Mucosa of descending colon (tissue), 3 donors: ENCODE measurements at regions not wholly inside any gene's neighbourhood (a gene's known extent, or its start where the extent isn't known, plus 50 kb on each side); places are given as distances from the start of the nearest gene placed in this dataset.

Experiments used
- ATAC-seq: fragments of 200-7000 bp; cut with Tn5 transposase; one replicate; pipeline ENCODE4 v1.9.1; 2020; ENCODE audit warnings: mild to moderate bottlenecking, moderate library complexity
- DNase-seq, 3 donors: peaks; one replicate each; pipeline ENCODE4 v3.0.0-alpha.2; 2020
- H3K36me3 ChIP-seq: fragments of 200-600 bp; one replicate; pipeline ENCODE4 v1.8.0; 2021; ENCODE audit warnings: low read depth, mild to moderate bottlenecking
- H3K4me1 ChIP-seq: fragments of 200-600 bp; one replicate; pipeline ENCODE4 v1.8.0; 2021; ENCODE audit warnings: low read depth, mild to moderate bottlenecking
- H3K4me3 ChIP-seq: fragments of 200-600 bp; one replicate; pipeline ENCODE4 v1.8.0; 2021; ENCODE audit warnings: mild to moderate bottlenecking
- H3K9me3 ChIP-seq: fragments of 200-600 bp; one replicate; pipeline ENCODE4 v1.8.0; 2021; ENCODE audit warnings: mild to moderate bottlenecking
- CTCF ChIP-seq: fragments of 200-600 bp; IDR thresholded peaks from one replicate; pipeline ENCODE4 v1.8.0; 2022; ENCODE audit warnings: antibody characterized with exemption, mild to moderate bottlenecking
- intact Hi-C, 2 donors: fragments of 100-400 bp; cut with DNase I in 1 of 2; cut with micrococcal nuclease in 1 of 2; formaldehyde crosslinking; loops; one replicate each; pipeline versions ENCODE4 v1.11.0 to v1.11.1; 2022; cut with DNase I, micrococcal nuclease
- donor health status: DM: no; HTN: no; CAD: no; lungs with moderate emphysema.
- donor health status: DM: no; HTN: no; CAD: no.
- donor health status: DM: no; HTN: yes; CAD: no.

DNA sequence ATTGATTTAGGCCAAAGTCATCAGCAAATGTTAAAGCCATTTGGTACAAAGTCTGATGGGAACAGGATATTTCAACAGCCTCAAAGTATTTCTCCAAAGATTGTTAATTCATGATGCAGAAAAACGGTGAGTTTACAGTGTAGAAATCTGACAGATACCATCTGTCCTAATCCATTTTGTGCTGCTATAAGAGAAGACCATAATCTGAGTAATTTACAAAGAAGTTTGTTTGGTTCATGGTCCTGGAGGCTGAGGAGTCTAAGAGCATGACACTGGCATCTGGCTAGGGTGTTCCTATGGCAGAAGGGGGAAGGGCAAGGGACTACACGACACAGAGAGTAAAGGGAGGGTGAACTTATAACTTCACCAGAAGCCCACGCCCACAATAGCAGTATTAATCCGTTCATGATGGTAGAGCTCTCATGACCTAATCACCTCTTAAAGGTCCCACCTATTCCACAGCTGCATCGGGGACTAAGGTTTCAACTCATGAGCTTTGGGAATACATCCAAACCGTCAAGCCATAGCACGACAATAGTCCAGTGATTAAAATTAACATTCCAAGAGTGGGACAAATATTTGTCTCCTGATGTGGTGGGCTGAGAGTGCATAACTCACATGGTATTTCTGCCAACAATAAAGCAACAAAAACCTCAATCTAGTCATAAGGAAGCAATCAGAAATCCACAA lies 298.6 kb upstream of the AKR1E2 start:
- no peaks in the 10 kb centered on the region for H3K4me1 ChIP-seq
- H3K36me3 ChIP-seq: no peaks in the 10 kb centered on the region
- ATAC-seq (no peak), DNase-seq (no peak)
- TF ChIP-seq CTCF: no peak
- H3K9me3 ChIP-seq: no peaks in the 10 kb centered on the region
- H3K4me3 ChIP-seq: no peak overlapping the region
- intact Hi-C loops: no loop called here

GRCh38 chr10:4526311-4526731 lies 299.7 kb upstream of the AKR1E2 start:
- Histone ChIP-seq H3K4me1 (no peaks in the 10 kb centered on the region), H3K9me3 (no peaks in the 10 kb centered on the region), H3K36me3 (no peaks in the 10 kb centered on the region), H3K4me3 (no peak overlapping the region)
- intact Hi-C loops: no loop called here
- no peak for ATAC-seq
- TF ChIP-seq CTCF: no peak
- no peak for DNase-seq

DNA sequence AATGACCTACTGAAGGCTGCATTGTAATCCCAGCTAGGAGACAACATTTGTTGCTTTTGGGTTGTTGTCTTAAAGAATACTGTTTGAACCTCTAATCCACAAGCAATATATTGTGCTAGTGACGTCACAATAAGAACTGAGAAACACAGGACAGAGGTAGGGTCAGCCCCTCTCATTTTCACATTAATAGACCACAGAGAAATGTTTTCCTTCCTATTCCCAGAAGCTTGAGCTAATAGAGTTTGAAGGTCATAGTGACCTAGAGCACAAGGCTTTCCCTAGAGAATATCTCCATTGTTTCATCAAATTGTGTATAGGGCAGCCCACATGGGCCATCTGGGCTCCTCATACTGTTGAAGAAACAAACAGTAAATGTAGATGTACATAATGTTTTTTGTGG lies 300.9 kb upstream of the AKR1E2 start:
- no peak for DNase-seq
- ATAC-seq: no peak
- no peaks in the 10 kb centered on the region for H3K4me1 ChIP-seq
- H3K4me3 ChIP-seq: no peak overlapping the region
- no peaks in the 10 kb centered on the region for H3K9me3 ChIP-seq
- no peaks in the 10 kb centered on the region for H3K36me3 ChIP-seq
- no peak for TF ChIP-seq CTCF
- intact Hi-C loops: no loop called here

DNA sequence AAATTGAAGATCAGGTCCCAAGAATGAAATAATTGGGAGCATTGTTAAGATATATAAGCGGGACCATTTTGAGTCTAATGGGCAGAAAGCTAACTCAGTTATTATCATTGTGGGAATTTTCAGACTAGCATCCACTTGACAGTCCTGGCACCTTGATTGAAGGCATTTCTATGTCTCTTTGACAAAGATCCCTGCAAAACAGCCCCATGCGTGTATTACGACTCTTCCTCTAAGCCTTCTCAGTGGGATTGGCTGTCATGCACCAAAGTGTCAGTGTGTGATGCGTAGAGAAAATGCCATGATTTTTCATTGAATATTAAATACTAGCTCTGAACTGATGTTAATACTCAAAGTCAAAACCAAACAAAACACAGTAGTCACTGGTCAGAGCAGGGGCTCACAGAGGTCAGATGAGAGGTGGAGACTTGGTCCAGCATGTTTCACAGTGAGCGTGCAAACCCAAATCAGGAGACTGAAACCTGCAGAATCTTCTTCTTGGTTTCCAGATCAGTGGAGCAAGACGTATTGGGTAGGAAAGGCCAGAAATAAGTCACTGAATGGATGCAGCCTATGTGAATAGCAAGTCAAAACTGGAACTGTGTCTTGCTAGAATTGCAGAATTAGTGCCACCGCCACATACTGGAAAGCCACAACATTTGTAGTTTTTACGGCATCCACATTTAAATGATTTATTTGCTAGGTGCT lies 303.6 kb upstream of the AKR1E2 start:
- intact Hi-C loops: no loop called here
- Histone ChIP-seq H3K4me1 (no peaks in the 10 kb centered on the region), H3K9me3 (no peaks in the 10 kb centered on the region), H3K36me3 (no peaks in the 10 kb centered on the region), H3K4me3 (no peak overlapping the region)
- TF ChIP-seq CTCF: no peak
- no peak for ATAC-seq
- no peak for DNase-seq

DNA sequence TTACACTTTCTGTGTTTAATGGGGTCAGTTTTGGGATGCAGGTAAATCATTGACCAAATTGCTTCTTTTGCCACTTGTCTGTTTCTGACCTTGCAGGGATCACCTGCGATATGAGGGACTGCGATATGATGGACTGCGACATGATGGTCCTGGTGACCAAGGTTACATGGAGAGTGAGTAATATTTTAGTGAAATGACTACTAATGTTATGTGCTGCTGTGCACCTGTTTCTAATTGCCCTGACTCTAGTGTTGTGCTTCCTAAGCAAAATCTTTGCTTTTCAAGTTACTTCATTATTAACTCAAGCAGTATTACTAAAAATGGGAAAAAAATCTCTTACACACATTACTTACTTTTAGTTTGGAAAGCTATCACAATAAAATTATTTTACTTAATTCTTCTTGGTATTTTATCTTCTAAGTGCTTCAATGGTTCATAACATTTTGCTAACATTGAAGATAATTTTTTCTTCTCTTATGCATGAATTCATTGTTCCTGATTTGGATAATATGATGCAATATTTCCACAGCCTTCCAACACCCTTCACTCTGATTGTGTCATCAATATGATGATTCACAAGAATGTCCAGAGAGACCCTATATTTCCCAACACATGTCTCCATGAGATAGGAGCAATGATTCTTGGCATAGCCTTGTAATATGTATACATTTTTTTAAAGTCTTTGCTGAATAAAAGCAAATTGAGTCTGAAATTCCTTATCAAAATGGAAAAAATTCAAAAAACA lies 306.2 kb upstream of the AKR1E2 start:
- intact Hi-C loops: loop anchor here in 1 of 2 donors (10.0 kb wide), 1 partner anchor 125 kb away; no protein-coding TSS in a partner anchor
- ATAC-seq: no peak
- TF ChIP-seq CTCF: no peak

More for the DNA sequence above, 306.2 kb upstream of the AKR1E2 start:
- H3K4me1 ChIP-seq: no peaks in the 10 kb centered on the region
- no peak for DNase-seq
- H3K4me3 ChIP-seq: no peak overlapping the region
- no peaks in the 10 kb centered on the region for H3K9me3 ChIP-seq
- no peaks in the 10 kb centered on the region for H3K36me3 ChIP-seq
